AG09319 (cell line): ENCODE measurements at regions not wholly inside any gene's neighbourhood (a gene's known extent, or its start where the extent isn't known, plus 50 kb on each side); places are given as distances from the start of the nearest gene placed in this dataset.
A peak's percentile ranks its signal among the peaks of the same experiment; 100 is the strongest.

Source experiments
- DNase-seq: peaks from one replicate; pipeline ENCODE4 v3.0.0-alpha.2; 2010; ENCODE audit warnings: low read depth; ENCODE audit errors: extremely low read depth
- CTCF ChIP-seq: IDR thresholded peaks from 2 replicates; pipeline ENCODE4 v1.5.1; 2011; ENCODE audit warnings: low read depth, mild to moderate bottlenecking, inconsistent platforms, low read length, moderate library complexity

GRCh38 chr15:62975515-62975914 lies 67.0 kb upstream of the TPM1 start:
- DNase-seq = no peak
- no peak for TF ChIP-seq CTCF

- peak; percentile 90 for DNase-seq
- no peak for TF ChIP-seq CTCF
These were observed 66.2 kb upstream of the TPM1 start for GRCh38 chr15:62976301-62976881.

GRCh38 chr15:62977952-62978811 lies 64.4 kb upstream of the TPM1 start:
- TF ChIP-seq CTCF = no peak
- DNase-seq = peak; percentile 12

GRCh38 chr15:62979252-62979651 lies 63.3 kb upstream of the TPM1 start:
- TF ChIP-seq CTCF = no peak
- no peak for DNase-seq

- no peak for DNase-seq
- no peak for TF ChIP-seq CTCF
These were observed 61.5 kb upstream of the TPM1 start for GRCh38 chr15:62981071-62981470.

- DNase-seq = no peak
These were observed 58.6 kb upstream of the TPM1 start for GRCh38 chr15:62983956-62984355.

More at GRCh38 chr15:62983956-62984355, 58.6 kb upstream of the TPM1 start:
- no peak for TF ChIP-seq CTCF
